ENCODE measurements at regions not wholly inside any gene's neighbourhood (a gene's known extent, or its start where the extent isn't known, plus 50 kb on each side); places are given as distances from the start of the nearest gene placed in this dataset.

DNA sequence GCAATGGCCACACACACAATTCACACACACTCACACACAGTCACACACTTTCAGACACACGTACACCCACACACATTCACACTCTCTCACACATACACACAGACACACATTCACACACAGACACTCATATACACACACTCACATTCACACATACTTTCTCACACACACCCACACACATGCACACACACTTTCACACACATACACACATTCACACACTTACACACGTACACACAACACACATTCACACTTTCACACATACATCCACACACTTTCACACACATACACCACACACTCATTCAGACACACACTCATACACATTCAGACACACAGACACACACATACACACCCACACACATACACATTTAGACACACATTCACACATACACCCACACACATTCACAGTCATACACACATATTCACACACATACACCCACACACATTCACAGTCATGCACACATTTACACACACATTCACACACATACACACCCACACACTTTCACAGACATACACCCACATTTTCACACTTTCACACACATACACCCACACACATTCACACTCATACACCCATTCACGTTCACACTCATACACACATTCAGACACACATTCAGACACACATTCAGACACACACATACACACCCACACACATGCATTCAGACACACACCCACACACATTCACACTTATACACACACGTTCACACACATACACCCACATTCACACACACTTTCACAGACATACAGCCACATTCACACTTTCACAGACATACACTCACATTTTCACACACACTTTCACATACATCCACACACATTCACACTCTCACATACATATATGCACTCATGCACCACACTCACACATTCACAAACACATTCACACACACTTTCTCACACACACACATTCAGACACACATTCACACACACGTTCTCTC, 52.6 kb upstream of the C14orf180 start:
- no peak for FAIRE-seq
- dilution Hi-C loops (cut with MboI; ENCODE audit: extremely low pct_ligation_motif_present, low sequenced_read_pairs): no loop called here
- H3K27me3 ChIP-seq (ENCODE audit: control insufficient read depth, extremely low read depth, insufficient read depth, low read length): no peaks in the 10 kb centered on the region

GRCh38 chr14:104527857-104528459, 51.6 kb upstream of the C14orf180 start:
- Histone ChIP-seq H3K9ac (ENCODE audit: control insufficient read depth, extremely low read depth, insufficient read depth, low read length) (no peak overlapping the region), H3K36me3 (ENCODE audit: control insufficient read depth in 2 of 2, extremely low read depth in 1 of 2, insufficient read depth in 2 of 2, low read length in 2 of 2) (no peaks in the 10 kb centered on the region), H3K27ac (ENCODE audit: control insufficient read depth, insufficient read depth, low read length) (no peak overlapping the region), H4K20me1 (ENCODE audit: control insufficient read depth, extremely low read depth, insufficient read depth, low read length) (no peaks in the 10 kb centered on the region), H3K9me3 (ENCODE audit: control insufficient read depth, low read depth, low read length) (peaks cover 5% of the 10 kb centered on the region), H2AFZ (ENCODE audit: control insufficient read depth, low read length) (no peak overlapping the region), H3K4me2 (ENCODE audit: control insufficient read depth, extremely low read depth, insufficient read depth, low read depth, low read length) (no peak overlapping the region), H3K27me3 (ENCODE audit: control insufficient read depth, extremely low read depth, insufficient read depth, low read length) (no peaks in the 10 kb centered on the region), H3K79me2 (ENCODE audit: control insufficient read depth, insufficient read depth, low read length) (no peaks in the 10 kb centered on the region), H3K4me1 (ENCODE audit: control insufficient read depth, extremely low read depth, insufficient read depth, low read length) (peaks cover 4% of the 10 kb centered on the region), H3K9me1 (ENCODE audit: control insufficient read depth, extremely low read depth, insufficient read depth, low read length) (no peaks in the 10 kb centered on the region), H3K4me3 (ENCODE audit: control insufficient read depth in 2 of 3, extremely low read depth in 1 of 3, insufficient read depth in 2 of 3, low read depth in 1 of 3, low read length in 3 of 3) (no peak overlapping the region)
- no peak for DNase-seq (ENCODE audit: low read depth, low spot score)
- dilution Hi-C loops (cut with MboI; ENCODE audit: extremely low pct_ligation_motif_present, low sequenced_read_pairs): no loop called here
- FAIRE-seq: no peak
- TF ChIP-seq EZH2 (IDR thresholded peaks at IDR 0.05; ENCODE audit: low read length): no peak
- TF ChIP-seq, protein P1, sequence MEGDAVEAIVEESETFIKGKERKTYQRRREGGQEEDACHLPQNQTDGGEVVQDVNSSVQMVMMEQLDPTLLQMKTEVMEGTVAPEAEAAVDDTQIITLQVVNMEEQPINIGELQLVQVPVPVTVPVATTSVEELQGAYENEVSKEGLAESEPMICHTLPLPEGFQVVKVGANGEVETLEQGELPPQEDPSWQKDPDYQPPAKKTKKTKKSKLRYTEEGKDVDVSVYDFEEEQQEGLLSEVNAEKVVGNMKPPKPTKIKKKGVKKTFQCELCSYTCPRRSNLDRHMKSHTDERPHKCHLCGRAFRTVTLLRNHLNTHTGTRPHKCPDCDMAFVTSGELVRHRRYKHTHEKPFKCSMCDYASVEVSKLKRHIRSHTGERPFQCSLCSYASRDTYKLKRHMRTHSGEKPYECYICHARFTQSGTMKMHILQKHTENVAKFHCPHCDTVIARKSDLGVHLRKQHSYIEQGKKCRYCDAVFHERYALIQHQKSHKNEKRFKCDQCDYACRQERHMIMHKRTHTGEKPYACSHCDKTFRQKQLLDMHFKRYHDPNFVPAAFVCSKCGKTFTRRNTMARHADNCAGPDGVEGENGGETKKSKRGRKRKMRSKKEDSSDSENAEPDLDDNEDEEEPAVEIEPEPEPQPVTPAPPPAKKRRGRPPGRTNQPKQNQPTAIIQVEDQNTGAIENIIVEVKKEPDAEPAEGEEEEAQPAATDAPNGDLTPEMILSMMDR (optimal IDR thresholded peaks at IDR 0.05 in 1 of 3, IDR thresholded peaks at IDR 0.05 in 1 of 3, conservative IDR thresholded peaks at IDR 0.05 in 1 of 3; ENCODE audit: extremely low read depth in 1 of 3, insufficient read depth in 2 of 3, low read length in 3 of 3): no peak

More for the DNA sequence above, 52.6 kb upstream of the C14orf180 start:
- Histone ChIP-seq H3K79me2 (ENCODE audit: control insufficient read depth, insufficient read depth, low read length) (no peaks in the 10 kb centered on the region), H3K4me3 (ENCODE audit: control insufficient read depth in 2 of 3, extremely low read depth in 1 of 3, insufficient read depth in 2 of 3, low read depth in 1 of 3, low read length in 3 of 3) (no peak overlapping the region), H3K9me1 (ENCODE audit: control insufficient read depth, extremely low read depth, insufficient read depth, low read length) (no peaks in the 10 kb centered on the region), H3K27ac (ENCODE audit: control insufficient read depth, insufficient read depth, low read length) (no peak overlapping the region), H2AFZ (ENCODE audit: control insufficient read depth, low read length) (no peak overlapping the region), H3K4me1 (ENCODE audit: control insufficient read depth, extremely low read depth, insufficient read depth, low read length) (peaks cover under 1% of the 10 kb centered on the region), H3K9me3 (ENCODE audit: control insufficient read depth, low read depth, low read length) (peaks cover 5% of the 10 kb centered on the region), H3K4me2 (ENCODE audit: control insufficient read depth, extremely low read depth, insufficient read depth, low read depth, low read length) (no peak overlapping the region), H4K20me1 (ENCODE audit: control insufficient read depth, extremely low read depth, insufficient read depth, low read length) (no peaks in the 10 kb centered on the region), H3K9ac (ENCODE audit: control insufficient read depth, extremely low read depth, insufficient read depth, low read length) (no peak overlapping the region), H3K36me3 (ENCODE audit: control insufficient read depth in 2 of 2, extremely low read depth in 1 of 2, insufficient read depth in 2 of 2, low read length in 2 of 2) (no peaks in the 10 kb centered on the region)
- DNase-seq (ENCODE audit: low read depth, low spot score): no peak
- TF ChIP-seq, protein P1 (optimal IDR thresholded peaks at IDR 0.05 in 1 of 3, IDR thresholded peaks at IDR 0.05 in 1 of 3, conservative IDR thresholded peaks at IDR 0.05 in 1 of 3; ENCODE audit: extremely low read depth in 1 of 3, insufficient read depth in 2 of 3, low read length in 3 of 3): no peak
- TF ChIP-seq EZH2 (IDR thresholded peaks at IDR 0.05; ENCODE audit: low read length): no peak
